ENCODE measurements at regions not wholly inside any gene's neighbourhood (a gene's known extent, or its start where the extent isn't known, plus 50 kb on each side); places are given as distances from the start of the nearest gene placed in this dataset.
"Not testable (repeated sequence)": the region's sequence is repeated elsewhere in the genome, so short reads cannot be mapped to it uniquely, and the experiment has no call there.

- DNase-seq = no peak
Measured at GRCh38 chr1:108314815-108315214, 70.9 kb upstream of the NBPF4 start.

DNA sequence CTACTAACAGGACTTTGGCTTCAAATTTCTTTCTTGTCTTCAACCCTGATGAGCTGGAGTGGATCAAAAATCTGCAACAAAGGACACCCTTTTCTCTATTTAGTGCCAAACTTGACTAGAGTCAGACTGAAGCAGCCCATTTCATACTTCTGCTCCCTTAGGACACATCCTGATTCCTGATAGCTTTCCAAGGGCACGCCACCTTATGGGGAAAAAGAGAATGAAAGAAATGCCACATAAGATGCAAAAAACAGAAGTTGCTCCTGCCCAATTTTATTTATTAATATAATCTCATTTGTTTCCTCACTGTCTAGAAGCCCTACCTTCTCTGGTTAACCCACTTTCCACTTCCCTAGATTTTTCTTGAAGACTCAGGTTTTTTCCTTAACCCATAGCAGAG is 72.7 kb upstream of the NBPF4 start:
- peak; percentile 5 for DNase-seq

GRCh38 chr1:108320849-108321248 is 77.0 kb upstream of the NBPF4 start:
- DNase-seq = no peak

DNA sequence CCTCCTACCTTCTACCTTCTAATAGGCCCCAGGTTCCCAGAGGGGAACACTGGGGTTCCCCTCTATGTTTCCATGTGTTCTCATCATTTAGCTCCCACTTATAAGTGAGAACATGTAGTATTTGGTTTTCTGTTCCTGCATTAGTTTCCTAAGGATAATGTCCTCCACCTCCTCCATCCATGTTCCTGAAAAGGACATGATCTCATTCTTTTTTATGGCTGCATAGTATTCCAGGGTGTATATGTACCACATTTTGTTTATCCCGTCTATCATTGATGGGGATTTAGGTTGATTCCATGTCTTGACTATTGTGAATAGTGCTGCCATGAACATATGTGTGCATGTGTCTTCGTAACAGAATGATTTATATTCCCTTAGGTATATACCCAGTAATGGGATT is 81.5 kb upstream of the NBPF4 start:
- DNase-seq = not testable (repeated sequence)

DNA sequence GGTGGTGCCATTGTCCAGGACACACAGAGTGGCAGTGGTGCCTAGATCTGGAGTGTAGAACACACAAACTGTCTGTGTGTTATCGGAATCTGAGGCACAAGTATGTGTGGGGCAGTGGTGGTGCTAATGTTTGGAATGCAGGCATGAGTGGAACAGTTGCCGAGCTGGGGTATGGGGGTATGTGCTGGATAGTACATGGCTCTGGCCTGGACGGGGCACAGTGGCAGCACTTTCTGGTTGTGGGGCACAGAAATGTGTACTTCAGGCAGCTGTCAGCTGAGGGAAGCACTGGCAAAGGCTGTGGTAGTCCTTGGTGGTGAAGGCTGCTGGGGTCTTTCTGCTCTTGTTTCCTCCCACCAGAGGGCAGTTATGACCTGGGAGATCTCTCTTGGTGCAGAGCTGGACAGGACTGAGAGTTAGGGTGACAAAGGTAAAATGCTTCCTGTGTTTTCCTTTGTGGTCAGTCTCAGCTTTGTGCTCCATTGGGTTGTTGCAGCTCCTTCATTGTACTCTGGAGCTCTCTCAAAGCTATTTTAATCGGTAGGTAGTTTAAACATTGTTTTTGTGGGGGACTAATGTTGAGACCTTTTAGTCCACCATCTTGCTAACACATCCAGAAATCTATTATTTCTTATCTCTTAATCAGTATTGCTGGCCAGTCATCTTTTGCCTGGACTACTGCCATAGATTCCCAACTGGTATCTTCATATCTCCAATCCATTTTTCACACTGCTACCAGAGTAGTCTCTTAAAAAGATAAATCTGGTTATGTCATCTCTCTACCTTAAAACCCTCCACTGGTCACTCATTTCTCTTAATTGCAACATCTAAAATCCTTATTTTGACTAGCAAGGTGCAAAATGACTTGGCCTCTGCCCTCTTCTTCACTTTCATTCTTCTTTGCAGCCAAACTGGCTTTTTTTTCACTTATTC is 83.9 kb upstream of the NBPF4 start:
- no peak for DNase-seq

DNA sequence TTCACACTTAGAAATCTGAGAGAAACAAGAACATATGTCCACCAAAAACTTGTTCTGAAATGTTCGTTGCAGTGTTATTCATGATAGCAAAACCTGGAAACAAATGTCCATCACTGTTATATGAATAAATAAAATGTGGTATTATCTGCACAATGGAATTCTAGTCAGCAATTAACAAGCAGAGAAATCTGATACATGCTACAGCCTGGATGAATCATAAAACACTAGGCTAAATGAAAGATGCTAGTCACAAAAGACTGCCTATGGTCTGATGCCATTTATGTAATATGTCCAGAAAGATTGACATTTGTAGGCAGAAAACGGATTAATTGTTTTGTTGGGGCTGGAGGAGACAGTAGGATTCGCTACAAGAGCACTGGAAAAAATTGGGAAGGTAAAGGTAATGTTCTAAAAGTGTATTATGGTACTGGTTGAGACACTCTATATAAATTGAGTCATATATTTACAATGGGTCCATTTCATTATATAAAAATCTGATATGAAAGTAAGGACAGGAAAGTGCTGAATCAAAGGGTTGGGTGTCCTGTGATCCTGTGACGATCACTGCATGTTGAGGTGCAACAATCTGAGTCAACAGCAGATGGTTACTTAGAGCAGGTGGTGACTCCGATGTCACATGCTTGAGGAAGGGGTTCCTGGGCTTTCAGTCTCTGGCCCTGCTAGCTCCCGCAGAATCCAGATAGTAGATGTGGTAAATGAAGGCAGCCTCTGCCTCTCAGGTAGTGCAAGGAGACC is 102.1 kb upstream of the NBPF4 start:
- DNase-seq = no peak

GRCh38 chr1:108357802-108358201 is 92.3 kb upstream of the NBPF6 start:
- no peak for DNase-seq

DNA sequence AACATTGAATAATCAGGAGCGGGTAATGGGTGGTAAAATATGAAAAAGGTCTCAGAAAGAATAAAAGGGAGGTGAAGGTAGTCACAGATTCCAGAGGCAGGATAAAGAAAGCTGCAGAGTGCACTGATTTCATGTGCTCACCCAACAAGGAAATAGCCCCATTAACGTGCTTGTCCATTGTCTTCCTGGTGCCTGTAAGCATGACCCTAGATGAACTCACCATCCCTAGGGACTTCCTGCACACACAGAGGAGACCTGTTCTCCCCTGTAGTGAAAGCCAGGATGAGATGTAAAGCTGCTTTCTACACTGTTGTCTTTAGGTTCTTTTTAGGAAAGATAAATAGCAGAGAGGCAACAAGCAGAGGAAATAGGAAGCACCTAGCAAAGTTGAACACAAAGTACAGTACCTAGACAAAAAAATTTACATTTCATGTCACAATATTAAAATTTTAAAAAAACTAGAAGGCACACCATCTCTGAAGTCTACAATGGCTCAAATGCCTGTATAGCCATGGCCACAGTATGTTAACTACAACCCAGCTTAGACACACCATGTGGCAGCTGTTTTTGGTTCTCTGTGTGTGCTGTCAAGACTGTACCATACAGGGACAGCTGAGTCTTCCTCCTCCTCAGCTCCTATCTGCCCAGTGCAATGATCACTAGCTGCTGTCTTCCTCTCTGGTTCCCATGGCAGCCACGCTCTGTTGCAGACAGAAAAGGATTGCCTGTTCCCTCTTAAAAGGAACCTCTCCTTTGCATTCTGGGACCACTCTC is 69.9 kb upstream of the NBPF6 start:
- not testable (repeated sequence) for DNase-seq

Data from fibroblast of skin of abdomen (primary cell).